ENCODE measurements at regions not wholly inside any gene's neighbourhood (a gene's known extent, or its start where the extent isn't known, plus 50 kb on each side); places are given as distances from the start of the nearest gene placed in this dataset.

DNA sequence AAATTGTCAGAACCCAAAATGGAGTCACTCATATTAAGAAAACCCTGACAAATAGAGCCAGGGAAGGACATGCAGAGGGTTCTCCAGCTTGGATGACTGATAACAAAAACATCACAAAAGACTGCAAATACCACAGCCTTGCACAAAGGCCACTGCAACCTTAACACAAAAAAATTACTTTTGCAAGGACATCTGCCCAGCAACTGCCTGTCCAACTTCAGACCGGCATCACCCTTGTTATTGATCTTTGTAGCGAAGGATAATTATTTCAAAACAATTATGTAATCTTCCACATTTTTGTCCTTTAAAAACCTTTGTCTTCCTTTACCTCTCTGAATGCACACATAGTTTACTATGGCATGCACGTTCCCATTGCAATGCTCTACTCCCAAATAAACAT lies 100.6 kb upstream of the TBX3 start:
- TF ChIP-seq, protein P1, sequence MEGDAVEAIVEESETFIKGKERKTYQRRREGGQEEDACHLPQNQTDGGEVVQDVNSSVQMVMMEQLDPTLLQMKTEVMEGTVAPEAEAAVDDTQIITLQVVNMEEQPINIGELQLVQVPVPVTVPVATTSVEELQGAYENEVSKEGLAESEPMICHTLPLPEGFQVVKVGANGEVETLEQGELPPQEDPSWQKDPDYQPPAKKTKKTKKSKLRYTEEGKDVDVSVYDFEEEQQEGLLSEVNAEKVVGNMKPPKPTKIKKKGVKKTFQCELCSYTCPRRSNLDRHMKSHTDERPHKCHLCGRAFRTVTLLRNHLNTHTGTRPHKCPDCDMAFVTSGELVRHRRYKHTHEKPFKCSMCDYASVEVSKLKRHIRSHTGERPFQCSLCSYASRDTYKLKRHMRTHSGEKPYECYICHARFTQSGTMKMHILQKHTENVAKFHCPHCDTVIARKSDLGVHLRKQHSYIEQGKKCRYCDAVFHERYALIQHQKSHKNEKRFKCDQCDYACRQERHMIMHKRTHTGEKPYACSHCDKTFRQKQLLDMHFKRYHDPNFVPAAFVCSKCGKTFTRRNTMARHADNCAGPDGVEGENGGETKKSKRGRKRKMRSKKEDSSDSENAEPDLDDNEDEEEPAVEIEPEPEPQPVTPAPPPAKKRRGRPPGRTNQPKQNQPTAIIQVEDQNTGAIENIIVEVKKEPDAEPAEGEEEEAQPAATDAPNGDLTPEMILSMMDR (IDR thresholded peaks at IDR 0.05): no peak
- Mint-ChIP-seq H3K9me3 (no peaks in the 10 kb centered on the region), H3K4me3 (no peak overlapping the region), H3K4me1 (ENCODE audit: low read depth) (no peaks in the 10 kb centered on the region), H3K36me3 (ENCODE audit: low read depth) (no peaks in the 10 kb centered on the region), H3K27ac (no peak overlapping the region), H3K27me3 (no peaks in the 10 kb centered on the region)
- ATAC-seq: no peak
- intact Hi-C loops (cut with micrococcal nuclease): no loop called here
- POLR2A ChIA-PET: no interaction called here
- CTCF ChIA-PET: no interaction called here
- no peak for DNase-seq

DNA sequence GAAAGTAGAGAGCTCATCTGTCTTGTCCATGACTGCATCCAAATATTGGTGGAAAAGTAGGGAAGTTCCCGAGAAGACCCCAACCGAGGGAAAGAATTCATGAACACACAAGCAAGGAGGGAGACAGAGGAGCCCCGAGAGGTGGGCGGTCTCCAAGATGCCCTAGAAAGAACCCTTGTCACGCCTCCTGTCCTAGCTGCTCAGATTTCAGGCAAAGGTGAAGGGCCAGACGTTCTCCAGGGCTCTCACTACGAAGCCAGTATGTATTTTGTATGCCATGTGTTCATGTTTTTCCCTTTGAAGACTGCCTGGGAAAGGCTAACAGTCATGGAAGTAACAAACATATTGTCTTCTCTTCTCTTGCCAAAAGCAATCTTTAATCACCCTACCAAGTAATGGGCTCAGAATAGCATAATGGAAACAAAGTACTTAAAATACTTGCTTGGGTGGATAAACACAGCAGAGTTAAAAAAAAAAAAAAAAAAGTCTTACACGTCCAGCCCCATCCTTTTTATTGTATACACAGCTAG lies 99.2 kb upstream of the TBX3 start:
- intact Hi-C loops (cut with micrococcal nuclease): no loop called here
- no peaks in the 10 kb centered on the region for H3K4me1 Mint-ChIP-seq (ENCODE audit: low read depth)
- DNase-seq (no peak), ATAC-seq (no peak)
- ChIA-PET CTCF (no interaction called here), POLR2A (no interaction called here)
- TF ChIP-seq, protein P1 (IDR thresholded peaks at IDR 0.05): no peak
- H3K4me3 Mint-ChIP-seq: no peak overlapping the region
- no peaks in the 10 kb centered on the region for H3K9me3 Mint-ChIP-seq
- H3K27ac Mint-ChIP-seq: no peak overlapping the region
- no peaks in the 10 kb centered on the region for H3K27me3 Mint-ChIP-seq
- no peaks in the 10 kb centered on the region for H3K36me3 Mint-ChIP-seq (ENCODE audit: low read depth)

DNA sequence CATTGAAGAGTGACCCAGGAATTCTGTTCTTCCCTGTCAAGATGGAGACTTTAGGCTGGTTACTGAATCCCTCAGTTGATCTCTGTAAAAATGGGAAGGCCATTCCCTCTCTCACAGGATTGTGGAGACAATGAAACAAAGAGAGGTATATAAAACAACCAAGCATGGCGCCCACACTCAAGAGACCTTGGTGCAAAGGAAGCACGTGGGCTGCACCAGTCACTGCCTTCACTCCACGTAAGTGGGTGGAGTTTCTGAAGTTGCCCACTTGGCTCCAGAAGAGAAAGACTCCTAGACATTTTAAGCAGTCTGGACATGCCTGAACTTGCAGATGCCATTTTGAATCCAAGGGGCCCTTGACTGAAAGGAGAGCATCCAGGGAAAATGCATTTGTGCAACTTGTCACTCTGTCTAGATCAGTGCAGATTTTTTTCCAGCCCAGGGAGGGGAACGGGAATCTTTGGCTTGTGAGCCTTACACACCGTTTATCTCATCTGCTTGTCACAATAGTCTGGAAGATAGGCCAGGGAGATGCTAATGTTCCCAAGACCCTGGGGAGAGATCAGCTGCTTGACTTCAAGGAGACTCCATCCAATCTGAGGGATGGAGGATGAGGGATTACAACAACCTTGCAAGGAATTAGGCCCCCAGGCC lies 96.9 kb upstream of the TBX3 start:
- CTCF ChIA-PET: no interaction called here
- no peak overlapping the region for H3K27ac Mint-ChIP-seq
- POLR2A ChIA-PET: no interaction called here
- no peaks in the 10 kb centered on the region for H3K36me3 Mint-ChIP-seq (ENCODE audit: low read depth)
- TF ChIP-seq, protein P1 (IDR thresholded peaks at IDR 0.05): no peak
- ATAC-seq (no peak), DNase-seq (no peak)
- no peaks in the 10 kb centered on the region for H3K4me1 Mint-ChIP-seq (ENCODE audit: low read depth)
- H3K9me3 Mint-ChIP-seq: no peaks in the 10 kb centered on the region
- H3K27me3 Mint-ChIP-seq: no peaks in the 10 kb centered on the region
- H3K4me3 Mint-ChIP-seq: no peak overlapping the region
- intact Hi-C loops (cut with micrococcal nuclease): no loop called here

DNA sequence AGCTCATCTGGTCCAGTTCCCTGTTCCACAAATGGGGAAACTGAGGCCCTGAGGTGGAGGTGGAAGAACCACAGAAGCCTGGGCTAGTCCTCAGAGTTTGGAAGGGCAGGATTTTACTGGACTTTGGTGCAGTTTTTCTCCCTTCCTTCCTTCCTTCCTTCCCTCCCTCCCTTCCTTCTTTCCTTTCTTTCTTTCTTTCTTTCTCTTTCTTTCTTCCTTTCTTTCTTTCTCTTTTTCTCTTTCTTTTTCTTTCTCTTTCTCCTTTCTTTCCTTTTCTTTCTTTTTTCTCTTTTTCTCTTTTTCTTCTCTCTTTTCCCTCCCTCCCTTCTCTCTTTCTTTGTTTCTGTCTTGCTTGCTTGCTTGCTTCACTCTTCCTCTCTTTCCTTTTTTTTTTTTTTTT lies 95.7 kb upstream of the TBX3 start:
- TF ChIP-seq, protein P1 (IDR thresholded peaks at IDR 0.05): no peak
- no peak for DNase-seq
- no peaks in the 10 kb centered on the region for H3K27me3 Mint-ChIP-seq
- ChIA-PET POLR2A (interaction anchor here (0.7 kb wide), 1 partner anchor 62 kb away, joined by 3 read pairs; no protein-coding TSS in a partner anchor), CTCF (no interaction called here)
- no peaks in the 10 kb centered on the region for H3K4me1 Mint-ChIP-seq (ENCODE audit: low read depth)
- H3K27ac Mint-ChIP-seq: no peak overlapping the region
- no peaks in the 10 kb centered on the region for H3K36me3 Mint-ChIP-seq (ENCODE audit: low read depth)
- H3K4me3 Mint-ChIP-seq: no peak overlapping the region
- intact Hi-C loops (cut with micrococcal nuclease): no loop called here
- ATAC-seq: no peak
- H3K9me3 Mint-ChIP-seq: no peaks in the 10 kb centered on the region

DNA sequence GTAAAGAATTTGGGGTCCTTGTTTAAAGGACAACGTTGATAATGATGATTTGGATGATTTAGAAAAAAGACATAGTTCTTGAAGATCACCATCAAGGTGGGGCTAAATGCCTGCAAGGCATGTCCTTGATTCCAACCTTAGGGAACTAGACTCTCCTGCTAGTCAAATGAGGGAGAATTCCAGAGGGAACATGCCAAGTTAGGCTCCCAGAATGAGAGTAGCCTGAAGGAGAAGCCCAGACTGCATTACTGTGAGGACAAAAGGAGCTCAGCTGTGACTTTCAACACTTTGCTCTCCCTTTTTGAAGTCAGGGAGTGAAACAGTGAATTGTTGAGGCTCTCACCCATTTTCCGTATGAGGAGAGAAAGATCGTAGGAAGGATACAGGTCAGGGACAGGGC lies 95.2 kb upstream of the TBX3 start:
- Mint-ChIP-seq H3K27ac (no peak overlapping the region), H3K36me3 (ENCODE audit: low read depth) (no peaks in the 10 kb centered on the region), H3K4me1 (ENCODE audit: low read depth) (no peaks in the 10 kb centered on the region), H3K4me3 (no peak overlapping the region), H3K9me3 (no peaks in the 10 kb centered on the region), H3K27me3 (no peaks in the 10 kb centered on the region)
- TF ChIP-seq, protein P1 (IDR thresholded peaks at IDR 0.05): no peak
- ChIA-PET CTCF (no interaction called here), POLR2A (interaction anchor here (0.7 kb wide), 1 partner anchor 62 kb away, joined by 3 read pairs; no protein-coding TSS in a partner anchor)
- intact Hi-C loops (cut with micrococcal nuclease): no loop called here
- DNase-seq: no peak
- no peak for ATAC-seq

Measured in activated CD8-positive, alpha-beta T cell treated with anti-CD3 and anti-CD28 coated beads for 36 hours (primary cell).